ENCODE measurements at regions not wholly inside any gene's neighbourhood (a gene's known extent, or its start where the extent isn't known, plus 50 kb on each side); places are given as distances from the start of the nearest gene placed in this dataset.

DNA sequence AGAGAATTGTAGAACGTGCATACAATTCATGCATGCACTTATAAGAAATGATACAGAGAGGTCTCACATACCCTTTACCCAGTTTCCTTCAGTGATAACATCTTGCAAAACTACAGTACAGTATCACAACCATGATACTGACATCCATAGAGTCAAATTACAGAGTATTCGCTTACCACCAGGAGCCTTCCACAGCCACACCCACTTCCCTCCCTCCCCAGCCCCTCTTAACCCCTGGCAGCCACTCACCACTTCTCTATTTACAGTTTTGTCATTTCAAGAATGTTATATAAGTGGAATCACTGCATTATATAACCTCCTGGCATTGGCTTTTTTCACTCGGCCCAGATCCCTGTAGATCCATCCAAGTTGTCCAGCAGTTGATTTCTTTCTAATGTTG, 143.8 kb downstream of the ZNF248 start:
- H3K4me3 ChIP-seq: no peak overlapping the region
- H3K36me3 ChIP-seq: no peaks in the 10 kb centered on the region
- no peaks in the 10 kb centered on the region for H3K27me3 ChIP-seq
- WGBS, 2 donors (ENCODE audit: low coverage in 1 of 2): 29 to 55% methylated on average over 3 of the region's 3 CpGs
- H3K9me3 ChIP-seq: peaks cover 0 to 11% (median 0%) of the 10 kb centered on the region in 3 donors
- H3K27ac ChIP-seq: no peak overlapping the region
- ATAC-seq: no peak
- TF ChIP-seq EP300 (IDR thresholded peaks at IDR 0.05) (no peak), POLR2AphosphoS5 (IDR thresholded peaks at IDR 0.05) (no peak)
- H3K4me1 ChIP-seq: peaks cover 0 to 26% (median 4%) of the 10 kb centered on the region in 3 donors

DNA sequence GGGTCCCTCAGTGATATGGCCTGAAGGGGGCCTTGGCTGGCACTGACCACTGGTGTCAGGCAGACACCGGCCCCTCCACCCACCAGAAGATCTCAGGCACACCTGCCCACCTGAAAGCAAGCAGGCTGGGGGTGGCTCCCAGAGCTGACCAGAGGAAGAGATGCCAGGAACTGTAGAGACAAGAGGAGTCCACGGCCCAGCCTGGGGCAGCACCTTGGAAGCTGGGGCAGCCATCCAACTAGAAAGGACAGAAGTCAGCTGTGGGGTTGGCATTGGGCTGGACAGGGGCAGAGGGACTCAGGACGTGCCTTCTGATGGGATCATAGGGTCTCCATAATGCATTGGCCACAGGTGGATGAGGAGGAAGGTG, 144.3 kb downstream of the ZNF248 start:
- 100% methylated on average over 1 of the region's 3 CpGs; no CpG with 5 or more reads in 1 of the 2 donors for WGBS, 2 donors (ENCODE audit: low coverage in 1 of 2)
- Histone ChIP-seq H3K36me3 (no peaks in the 10 kb centered on the region), H3K27ac (no peak overlapping the region), H3K4me1 (peaks cover 0 to 26% (median 4%) of the 10 kb centered on the region in 3 donors), H3K27me3 (no peaks in the 10 kb centered on the region), H3K9me3 (peaks cover 0 to 5% (median 0%) of the 10 kb centered on the region in 3 donors), H3K4me3 (no peak overlapping the region)
- ATAC-seq: no peak
- no peak for TF ChIP-seq POLR2AphosphoS5 (IDR thresholded peaks at IDR 0.05)
- no peak for TF ChIP-seq EP300 (IDR thresholded peaks at IDR 0.05)
- TF ChIP-seq, protein P1, sequence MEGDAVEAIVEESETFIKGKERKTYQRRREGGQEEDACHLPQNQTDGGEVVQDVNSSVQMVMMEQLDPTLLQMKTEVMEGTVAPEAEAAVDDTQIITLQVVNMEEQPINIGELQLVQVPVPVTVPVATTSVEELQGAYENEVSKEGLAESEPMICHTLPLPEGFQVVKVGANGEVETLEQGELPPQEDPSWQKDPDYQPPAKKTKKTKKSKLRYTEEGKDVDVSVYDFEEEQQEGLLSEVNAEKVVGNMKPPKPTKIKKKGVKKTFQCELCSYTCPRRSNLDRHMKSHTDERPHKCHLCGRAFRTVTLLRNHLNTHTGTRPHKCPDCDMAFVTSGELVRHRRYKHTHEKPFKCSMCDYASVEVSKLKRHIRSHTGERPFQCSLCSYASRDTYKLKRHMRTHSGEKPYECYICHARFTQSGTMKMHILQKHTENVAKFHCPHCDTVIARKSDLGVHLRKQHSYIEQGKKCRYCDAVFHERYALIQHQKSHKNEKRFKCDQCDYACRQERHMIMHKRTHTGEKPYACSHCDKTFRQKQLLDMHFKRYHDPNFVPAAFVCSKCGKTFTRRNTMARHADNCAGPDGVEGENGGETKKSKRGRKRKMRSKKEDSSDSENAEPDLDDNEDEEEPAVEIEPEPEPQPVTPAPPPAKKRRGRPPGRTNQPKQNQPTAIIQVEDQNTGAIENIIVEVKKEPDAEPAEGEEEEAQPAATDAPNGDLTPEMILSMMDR (IDR thresholded peaks at IDR 0.05): no peak
- TF ChIP-seq POLR2A (IDR thresholded peaks at IDR 0.05): no peak

DNA sequence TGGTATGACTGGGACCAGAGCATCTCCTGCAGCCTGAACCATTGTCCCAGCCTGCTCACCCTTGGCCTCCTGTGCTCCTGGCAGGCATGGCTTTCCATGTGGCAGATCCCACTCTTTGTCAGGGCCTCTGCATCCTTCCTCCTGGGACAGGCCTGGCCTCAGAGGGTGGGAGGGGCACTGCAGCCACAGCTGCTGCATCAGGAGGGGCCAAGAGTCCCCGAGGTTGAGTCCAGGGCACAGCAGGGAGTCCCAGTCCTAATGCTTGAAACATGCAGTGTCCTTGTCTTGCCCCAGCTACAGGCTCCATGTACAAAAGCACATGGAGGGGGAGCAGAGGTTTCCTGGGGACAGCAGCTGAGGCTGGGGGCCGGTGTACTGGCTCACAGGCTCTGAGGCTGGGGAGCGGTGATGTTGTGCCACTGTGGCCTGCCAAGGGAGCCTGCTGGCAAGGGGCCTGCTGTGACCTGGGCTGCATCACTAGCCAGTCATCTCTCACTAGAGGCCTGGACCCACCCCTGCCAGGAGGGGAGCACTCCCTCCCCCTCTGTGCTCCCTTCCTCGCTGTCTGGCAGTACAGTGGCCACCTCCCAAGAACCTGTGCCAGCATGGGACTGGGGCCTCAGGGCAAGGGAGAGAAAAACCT, 144.8 kb downstream of the ZNF248 start:
- Histone ChIP-seq H3K4me3 (no peak overlapping the region), H3K27me3 (no peaks in the 10 kb centered on the region), H3K4me1 (peaks cover 0 to 26% (median 4%) of the 10 kb centered on the region in 3 donors), H3K27ac (no peak overlapping the region), H3K9me3 (peaks cover 0 to under 1% (median 0%) of the 10 kb centered on the region in 3 donors), H3K36me3 (no peaks in the 10 kb centered on the region)
- no peak for ATAC-seq
- TF ChIP-seq POLR2A (IDR thresholded peaks at IDR 0.05): no peak
- no peak for TF ChIP-seq POLR2AphosphoS5 (IDR thresholded peaks at IDR 0.05)
- TF ChIP-seq, protein P1 (IDR thresholded peaks at IDR 0.05): no peak
- TF ChIP-seq EP300 (IDR thresholded peaks at IDR 0.05): no peak
- WGBS, 2 donors (ENCODE audit: low coverage in 1 of 2): no CpG with 5 or more reads among the region's 4 CpGs

DNA sequence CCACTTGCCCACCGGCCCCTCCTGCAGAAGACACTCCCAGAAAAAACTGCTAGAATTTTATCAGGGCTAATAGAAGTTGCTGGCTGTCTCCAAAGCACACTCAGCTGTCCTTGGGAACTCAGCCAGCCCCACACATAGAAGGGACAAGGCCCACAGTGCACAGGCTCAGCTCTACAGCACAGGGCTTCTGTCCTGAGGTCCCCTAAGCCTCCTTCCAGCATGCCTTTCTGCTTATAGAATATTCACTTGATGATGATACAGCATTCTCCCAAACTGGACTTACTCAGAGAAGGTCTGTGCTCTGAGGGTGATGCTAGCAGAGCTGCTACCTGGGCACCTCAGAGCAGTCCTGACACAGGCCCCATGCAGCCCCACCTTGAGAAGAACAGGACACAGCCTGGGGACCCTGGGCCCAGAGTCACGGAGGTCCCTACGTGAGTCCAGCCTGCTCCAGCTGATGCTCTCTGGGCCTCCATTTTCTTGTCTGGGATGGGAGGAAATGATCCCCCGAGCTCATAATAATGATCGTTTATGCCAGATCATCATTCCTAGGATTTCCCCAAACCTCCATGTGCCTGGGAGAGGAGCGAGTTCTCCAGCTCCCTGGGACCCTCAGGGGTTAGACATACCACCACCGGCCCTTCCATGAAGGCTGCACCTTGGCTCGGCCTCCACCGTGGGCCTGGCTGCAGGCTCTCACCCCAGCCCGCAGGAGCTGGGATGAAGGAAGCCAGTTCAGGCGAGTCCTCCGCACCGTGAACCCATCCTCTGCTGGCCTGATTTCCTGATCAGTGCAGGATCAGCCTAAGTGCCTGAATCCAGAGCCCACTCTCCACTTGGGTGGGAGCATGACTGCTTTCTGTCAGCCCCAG, 145.6 kb downstream of the ZNF248 start:
- Histone ChIP-seq H3K9me3 (no peaks in the 10 kb centered on the region), H3K4me1 (peaks cover 0 to 26% (median 4%) of the 10 kb centered on the region in 3 donors), H3K27me3 (no peaks in the 10 kb centered on the region), H3K27ac (no peak overlapping the region), H3K4me3 (no peak overlapping the region), H3K36me3 (no peaks in the 10 kb centered on the region)
- TF ChIP-seq POLR2A (IDR thresholded peaks at IDR 0.05) (no peak), EP300 (IDR thresholded peaks at IDR 0.05) (no peak)
- TF ChIP-seq, protein P1 (IDR thresholded peaks at IDR 0.05): no peak
- WGBS, 2 donors (ENCODE audit: low coverage in 1 of 2): 80% methylated on average over 3 of the region's 13 CpGs; no CpG with 5 or more reads in 1 of the 2 donors
- no peak for ATAC-seq

DNA sequence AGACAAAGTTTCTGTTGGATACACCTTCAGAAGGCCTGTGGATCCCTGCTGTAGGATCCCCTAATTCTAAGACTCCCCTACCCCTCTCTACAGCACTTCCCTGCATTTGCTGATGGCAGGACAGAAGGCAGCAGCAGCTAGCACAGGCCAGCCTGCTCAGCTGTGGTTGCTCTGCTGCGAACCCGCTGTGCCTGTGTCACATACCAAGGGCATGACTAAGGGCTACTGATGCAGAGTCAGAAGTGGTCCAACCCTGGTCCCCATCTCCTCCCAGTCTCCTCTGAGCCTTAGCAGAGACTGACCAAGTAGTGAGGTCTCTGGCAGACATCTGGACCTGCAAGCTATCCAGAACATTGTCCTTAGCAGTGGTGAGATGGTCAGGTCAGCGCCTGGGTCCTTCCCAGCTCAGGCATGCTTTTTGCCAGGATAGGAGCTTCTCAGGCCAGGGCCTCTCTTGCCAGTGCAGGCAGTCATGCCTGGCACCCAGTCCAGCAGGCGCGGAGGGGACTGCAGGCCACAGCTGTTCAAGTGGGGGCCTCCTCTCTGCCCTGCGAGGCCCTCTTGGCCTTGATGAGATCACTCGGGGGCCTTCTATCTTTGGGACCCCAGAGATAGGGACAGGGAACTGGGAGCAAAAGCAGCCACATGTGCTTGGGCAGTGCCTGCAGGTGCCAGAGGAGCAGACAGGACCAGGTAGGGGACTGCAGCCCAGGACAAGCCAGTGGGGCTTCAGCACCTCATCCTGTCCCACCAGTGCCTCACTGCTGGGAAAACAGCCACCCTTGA, 146.4 kb downstream of the ZNF248 start:
- no peak for ATAC-seq
- WGBS, 2 donors (ENCODE audit: low coverage in 1 of 2): no CpG with 5 or more reads among the region's 7 CpGs
- H3K36me3 ChIP-seq: no peaks in the 10 kb centered on the region

More for the DNA sequence above, 146.4 kb downstream of the ZNF248 start:
- TF ChIP-seq POLR2AphosphoS5 (IDR thresholded peaks at IDR 0.05) (no peak), EP300 (IDR thresholded peaks at IDR 0.05) (no peak), POLR2A (IDR thresholded peaks at IDR 0.05) (no peak)
- TF ChIP-seq, protein P1 (IDR thresholded peaks at IDR 0.05): no peak
- Histone ChIP-seq H3K4me1 (peaks cover 0 to 26% (median 4%) of the 10 kb centered on the region in 3 donors), H3K27me3 (no peaks in the 10 kb centered on the region), H3K9me3 (no peaks in the 10 kb centered on the region), H3K27ac (no peak overlapping the region), H3K4me3 (no peak overlapping the region)
